HG03060 (cell line): ENCODE measurements at regions not wholly inside any gene's neighbourhood (a gene's known extent, or its start where the extent isn't known, plus 50 kb on each side); places are given as distances from the start of the nearest gene placed in this dataset.
"Not testable (repeated sequence)": the region's sequence is repeated elsewhere in the genome, so short reads cannot be mapped to it uniquely, and the experiment has no call there.

Experiments
- ATAC-seq: cut with Tn5 transposase; IDR thresholded peaks from one replicate; pipeline ENCODE4 v1.9.1; 2021; ENCODE audit warnings: low read depth, moderate number of reproducible peaks; ENCODE audit not compliant: unreplicated experiment

DNA sequence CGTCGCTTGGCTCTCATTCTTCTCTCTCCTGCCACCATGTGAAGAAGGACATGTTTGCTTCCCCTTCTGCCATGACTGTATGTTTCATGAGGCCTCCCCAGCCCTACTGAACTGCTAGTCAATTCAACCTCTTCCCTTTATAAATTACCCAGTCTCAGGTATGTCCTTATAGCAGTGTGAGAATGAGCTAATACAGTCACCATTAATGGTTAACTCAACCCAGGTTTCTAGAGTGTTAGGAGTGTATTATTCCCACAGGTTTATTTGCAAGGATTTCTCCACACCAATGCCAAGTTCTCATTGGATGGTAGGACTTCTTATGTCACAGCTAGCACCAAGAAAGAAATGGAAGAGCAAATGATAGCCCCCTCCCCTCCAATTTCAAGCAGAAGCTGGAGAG, 71.9 kb downstream of the DYNAP start:
- ATAC-seq: no peak

DNA sequence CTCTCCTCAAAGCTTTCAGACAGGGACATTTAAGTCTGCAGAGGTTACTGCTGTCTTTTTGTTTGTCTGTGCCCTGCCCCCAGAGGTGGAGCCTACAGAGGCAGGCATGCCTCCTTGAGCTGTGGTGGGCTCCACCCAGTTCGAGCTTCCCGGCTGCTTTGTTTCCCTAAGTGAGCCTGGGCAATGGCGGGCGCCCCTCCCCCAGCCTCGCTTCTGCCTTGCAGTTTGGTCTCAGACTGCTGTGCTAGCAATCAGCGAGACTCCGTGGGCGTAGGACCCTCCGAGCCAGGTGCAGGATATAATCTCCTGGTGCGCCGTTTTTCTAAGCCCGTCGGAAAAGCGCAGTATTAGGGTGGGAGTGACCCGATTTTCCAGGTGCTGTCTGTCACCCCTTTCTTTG, 78.7 kb downstream of the DYNAP start:
- ATAC-seq: not testable (repeated sequence)

DNA sequence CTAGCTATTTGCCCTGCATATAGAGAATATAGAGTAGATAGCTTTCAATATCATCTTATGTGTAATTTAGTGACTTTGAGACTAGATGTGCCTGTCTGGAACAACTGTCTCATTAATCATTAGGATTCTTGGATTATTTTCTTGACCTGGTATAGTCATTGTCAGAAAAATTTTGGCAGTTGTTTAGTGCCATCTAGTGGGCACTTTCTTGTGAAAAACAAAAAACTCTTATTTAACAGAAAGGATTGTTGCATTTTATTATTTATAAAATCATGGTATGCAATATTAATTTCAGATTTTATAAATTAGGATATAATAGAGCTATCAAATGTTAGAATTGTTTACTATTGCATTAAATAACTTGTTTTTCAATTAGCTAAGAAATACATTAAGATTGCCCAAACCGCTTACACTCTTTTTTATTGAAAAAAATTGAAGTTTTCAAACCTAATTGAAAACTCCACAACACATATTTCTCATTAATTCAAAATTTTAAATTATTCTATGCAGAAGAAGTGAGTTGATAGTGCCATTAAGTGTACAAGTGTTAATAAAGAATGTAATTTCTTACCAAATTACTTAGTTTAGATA, 80.3 kb downstream of the DYNAP start:
- ATAC-seq: no peak

DNA sequence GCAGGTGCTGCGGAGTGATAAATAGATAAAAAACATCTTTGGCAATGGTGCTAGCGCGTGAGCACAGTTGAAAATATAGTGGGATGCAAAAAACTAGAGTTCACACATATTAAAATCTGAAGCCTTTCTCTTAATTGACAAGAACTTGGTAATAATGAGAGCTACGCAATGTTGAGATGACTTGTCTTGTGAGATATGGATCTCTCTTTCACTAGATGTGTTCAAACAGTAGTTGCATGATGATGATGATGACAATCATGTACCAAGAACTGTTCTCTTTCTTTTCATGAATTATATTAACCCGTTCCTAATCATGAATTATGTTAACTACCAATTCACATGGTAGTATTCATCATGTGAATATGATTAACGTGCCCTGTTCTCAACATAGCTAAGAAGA, 81.1 kb downstream of the DYNAP start:
- ATAC-seq: no peak

DNA sequence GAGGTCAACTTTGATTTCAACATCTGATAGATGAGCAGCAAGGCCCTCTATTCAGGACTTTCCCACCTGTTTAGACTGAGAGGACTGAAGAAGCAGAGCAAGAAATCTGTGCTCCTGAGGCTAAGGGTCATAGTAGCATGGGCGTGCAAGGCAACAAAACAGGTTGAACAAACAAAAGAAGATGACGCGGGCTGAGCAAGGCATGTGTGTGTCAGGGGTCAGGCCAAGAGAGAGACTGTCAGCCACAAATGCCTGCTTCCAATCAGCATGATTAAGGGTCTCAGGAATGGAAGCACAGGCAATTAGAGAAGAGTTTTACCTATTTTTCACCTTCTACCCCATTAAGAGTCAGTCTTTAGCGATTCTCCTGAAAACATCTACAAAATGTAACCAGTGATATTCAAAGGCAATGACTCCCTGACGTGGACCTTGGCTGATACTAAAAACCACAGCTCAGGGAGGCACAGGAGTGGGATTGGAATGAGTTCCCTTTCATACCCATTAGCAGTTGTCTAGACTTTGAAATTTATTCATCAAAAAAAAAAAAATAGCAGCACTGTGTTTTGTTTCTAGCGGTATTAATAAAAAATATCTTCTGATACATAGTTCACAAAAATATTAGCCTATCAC, 81.9 kb downstream of the DYNAP start:
- no peak for ATAC-seq

DNA sequence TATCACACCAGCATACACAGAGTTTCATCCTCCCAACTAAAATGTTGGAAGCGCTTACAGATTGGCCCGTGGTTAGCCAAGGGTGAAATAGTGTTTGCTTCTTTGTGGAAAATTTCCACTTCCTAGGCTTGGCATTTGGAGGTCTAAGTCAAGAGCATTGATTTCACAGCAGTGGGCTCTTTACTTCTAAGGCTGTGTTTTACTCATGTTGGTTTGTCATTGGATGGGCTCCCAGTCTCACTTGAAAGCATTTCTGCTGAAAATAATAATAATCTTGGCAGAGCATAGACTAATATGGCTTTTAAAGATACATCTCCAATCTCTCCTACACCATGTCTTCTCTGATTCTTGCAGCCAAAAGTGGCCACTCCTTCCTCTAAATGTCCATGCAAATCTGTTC, 82.9 kb downstream of the DYNAP start:
- ATAC-seq: no peak

DNA sequence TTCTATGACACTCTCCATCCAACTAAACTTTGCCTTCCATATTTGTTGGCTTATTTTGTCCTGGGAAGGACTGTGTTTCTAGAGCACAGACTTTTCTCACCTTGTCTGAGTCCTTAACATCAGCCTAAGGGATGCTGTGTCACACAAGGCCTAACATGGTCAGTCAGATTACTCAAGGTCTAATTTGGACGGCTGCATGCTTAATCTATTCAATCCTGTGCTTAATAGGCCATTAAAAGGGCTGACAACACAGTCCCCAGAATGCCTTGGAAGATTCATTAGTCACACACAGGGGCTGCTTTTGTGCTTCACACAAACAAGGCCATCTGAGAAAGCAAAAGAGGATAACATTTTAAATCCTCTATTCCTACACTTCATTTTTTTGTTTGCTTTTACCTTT, 84.0 kb downstream of the DYNAP start:
- ATAC-seq: no peak

DNA sequence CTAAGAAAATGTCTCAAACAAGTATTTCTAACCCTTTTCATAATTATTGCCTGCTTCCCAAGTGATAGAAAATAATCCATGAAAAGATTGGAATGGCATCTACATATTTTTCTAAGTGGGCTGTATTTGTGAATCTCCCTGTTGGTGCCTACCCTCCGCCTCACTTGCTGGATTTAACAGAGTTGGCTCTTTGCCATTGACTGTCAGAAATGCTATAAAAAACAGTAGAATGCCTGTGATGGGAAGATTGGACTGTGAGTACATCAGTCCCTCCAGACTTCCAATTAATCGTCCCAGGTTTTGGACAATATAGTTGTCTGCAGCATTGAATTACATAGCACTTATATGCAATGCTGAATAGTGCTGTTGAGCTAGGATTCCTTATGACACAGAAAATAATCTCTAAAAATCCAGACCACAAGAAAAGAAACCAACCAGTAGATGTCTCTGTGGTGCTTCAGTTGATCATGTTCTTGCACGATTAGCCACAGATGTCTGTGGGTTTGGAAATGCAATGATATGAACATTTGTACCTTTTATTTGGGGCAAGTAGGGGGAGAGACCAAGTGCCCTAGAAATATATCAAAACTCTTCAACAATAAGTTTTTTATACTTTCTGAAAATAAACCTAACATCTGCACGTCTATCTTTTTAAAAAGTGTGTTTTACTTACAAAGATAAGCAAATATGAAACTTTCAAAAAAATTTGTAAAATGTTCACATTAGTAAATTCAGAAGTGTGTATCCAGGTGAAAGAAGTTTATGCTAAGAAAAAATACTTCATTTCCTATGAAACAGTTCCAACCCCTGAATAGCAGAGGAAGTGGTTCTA, 88.5 kb downstream of the DYNAP start:
- ATAC-seq: no peak

DNA sequence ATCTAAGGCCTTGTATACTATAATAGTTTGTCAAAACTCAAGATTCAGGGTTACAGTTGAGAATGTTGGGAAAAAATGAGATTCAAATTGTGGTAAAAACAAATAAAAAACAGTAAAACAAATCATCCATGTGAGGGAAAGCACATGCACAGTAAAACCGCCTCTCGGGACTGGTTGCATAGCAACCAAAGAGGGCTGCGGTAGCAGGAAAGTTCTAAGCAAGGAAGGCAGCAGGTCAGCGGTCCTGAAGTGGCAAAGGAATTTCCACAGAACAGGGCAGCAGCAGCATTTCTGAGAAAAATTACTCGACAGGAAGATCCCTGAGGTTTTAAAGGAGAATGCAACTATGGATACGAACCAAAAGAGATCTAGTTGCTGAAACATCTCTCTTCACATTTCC, 93.7 kb downstream of the DYNAP start:
- no peak for ATAC-seq

DNA sequence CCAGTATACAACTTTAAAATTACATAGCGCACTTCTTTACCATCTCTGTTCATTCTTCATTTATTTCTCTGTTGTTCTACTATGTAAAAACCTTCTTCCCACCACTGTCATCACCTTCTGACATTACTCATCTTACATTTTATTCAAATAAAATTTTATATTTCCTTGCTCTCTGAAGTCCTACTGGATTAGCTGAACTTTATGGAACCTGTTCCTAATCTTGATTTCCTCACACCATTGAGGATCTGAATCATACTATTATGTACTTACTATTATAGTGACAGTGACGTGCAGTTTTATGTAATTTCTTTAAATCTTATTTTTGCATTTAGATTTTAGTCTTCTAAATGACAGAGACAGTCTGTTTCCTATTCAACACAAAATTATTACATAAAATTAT, 98.3 kb downstream of the DYNAP start:
- ATAC-seq: no peak

DNA sequence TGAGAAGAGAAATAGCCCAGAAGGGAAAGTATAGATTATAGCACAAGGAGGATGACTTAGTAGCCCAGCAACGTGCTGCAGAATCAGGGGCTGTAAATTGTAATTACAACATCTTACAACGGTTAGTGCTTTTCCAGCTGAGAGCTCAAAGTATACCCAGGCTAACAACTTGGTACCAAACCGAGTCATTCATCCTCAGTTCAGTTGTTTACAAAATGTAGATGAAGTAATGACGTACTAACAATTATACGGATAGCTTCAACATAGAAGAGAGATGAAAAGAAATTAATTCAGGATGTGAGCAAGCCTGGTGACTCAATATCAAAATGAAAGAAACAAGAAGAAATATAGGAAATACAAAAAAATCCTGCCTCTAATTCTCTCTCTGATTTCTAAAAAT, 99.2 kb downstream of the DYNAP start:
- no peak for ATAC-seq

DNA sequence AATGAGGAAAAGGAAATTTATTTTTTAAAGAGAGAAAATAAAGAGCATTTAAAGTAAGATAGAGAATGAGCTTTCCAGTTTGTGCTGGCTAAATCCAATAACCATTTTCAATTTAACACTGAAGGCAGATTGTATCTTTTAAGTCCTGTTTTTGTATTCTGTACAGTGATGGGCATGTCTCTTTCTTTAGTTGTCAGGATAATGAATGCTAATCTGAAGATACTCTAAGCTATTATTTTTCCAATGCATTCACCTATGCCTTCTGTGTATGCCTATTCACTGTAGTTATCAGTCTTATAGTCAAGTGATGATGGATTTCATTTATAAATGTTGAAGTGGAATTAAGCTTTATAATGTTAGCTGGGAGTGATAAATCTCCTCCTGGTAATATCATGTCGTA, 101.4 kb downstream of the DYNAP start:
- ATAC-seq: no peak

DNA sequence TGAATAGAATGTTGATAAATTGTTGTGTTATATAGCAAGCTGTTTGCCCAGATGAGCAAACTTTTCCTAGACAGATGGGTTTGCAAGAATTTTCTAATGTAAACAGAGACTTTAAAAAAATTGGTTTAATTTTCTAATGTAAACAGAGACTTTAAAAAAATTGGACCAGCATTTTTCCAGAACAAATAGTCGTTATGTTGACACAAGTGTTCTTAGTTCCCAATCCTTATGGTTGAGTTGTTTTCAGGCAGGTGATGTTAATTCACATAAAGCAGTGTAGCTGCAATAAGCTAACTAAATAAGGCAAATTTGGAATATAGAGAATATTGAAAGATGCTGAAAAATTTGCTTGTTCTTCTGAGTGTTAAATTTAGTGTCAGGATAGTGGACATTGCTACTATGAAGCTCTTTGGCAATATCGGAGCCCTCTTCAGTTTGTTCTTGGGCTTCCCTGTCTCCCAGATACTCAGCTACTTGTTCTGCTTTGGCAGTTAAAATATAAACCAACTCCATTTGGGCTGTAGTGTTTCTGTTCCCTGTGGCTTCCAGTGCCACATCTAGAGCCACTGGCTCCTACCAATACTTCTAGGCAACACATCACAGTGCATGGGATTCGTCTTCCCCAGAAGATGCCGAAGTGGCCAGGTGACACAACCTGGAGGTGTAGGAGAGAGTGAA, 105.7 kb downstream of the DYNAP start:
- ATAC-seq: no peak

DNA sequence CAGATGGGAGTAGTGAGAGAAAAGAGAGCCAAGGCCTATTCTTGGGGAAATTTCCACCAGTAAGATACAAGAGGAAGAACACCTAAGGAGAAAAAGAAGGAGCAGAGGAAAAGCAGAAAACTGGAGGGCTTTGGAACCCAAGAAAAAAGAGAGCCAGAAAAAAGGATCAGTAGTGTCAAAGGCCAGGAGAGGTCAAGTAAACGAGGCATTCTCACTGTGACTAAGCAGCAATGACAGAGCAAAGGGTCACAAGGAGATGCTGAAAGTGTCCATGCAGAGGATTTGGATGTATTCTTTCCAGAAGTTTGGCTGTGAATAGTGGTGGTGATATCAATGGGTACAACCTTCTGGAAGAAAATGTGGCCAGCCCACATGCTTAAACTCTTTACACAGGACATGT, 109.5 kb downstream of the DYNAP start:
- ATAC-seq: no peak

DNA sequence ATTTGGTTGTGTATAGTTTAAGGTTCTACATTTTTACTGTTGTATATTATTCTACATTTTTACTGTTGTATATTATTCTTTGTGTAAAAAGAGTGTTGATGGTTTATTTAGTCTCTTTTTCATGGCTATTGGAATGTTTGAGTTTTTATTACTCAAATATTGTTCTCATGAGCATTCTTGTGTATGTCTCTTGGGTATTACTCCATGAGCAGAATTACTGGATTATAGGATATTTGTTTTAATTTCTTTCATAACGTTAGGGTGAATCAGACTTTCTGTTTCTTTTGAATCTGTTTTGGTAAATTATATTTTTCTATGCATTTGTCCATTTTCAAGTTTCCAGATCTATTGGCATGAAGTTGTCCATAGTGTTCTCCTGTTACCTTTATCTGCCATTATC, 111.6 kb downstream of the DYNAP start:
- ATAC-seq: no peak

DNA sequence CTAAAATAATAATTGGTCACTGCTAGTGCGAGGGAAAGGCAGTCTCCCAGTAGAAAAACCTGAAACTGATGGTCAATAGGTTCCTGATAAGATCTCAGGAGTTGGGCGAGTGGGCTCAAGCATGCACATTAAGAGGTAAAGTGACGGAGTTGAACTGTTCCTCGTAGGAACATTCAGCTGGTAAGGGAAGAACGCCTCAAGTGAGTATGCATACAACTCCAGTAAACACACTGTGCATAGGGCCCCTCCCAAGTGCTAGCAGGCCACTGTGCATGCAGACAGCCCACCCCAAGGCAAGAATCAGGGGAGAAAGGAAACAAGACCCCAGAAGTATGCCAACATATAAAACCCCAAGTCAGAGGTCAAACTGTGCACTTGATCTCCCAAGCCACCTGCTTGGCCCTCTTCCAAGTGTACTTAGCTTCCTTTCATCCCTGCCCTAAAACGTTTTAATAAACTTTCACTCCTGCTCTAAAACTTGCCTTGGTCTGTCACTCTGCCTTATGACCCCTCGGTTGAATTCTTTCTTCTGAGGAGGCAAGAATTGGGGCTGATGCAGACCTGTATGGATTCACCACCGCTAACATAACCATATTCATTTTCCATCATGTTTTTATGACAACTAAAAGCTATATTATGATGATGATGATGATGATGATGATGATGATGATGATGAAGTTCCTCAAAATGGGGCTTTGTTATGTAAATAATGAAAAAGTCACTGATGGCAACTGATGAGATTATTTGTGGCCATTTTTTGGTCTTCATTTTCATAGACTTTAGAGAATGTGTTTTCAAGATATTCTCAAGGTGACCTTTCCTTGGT, 118.0 kb upstream of the RAB27B start:
- ATAC-seq: no peak

DNA sequence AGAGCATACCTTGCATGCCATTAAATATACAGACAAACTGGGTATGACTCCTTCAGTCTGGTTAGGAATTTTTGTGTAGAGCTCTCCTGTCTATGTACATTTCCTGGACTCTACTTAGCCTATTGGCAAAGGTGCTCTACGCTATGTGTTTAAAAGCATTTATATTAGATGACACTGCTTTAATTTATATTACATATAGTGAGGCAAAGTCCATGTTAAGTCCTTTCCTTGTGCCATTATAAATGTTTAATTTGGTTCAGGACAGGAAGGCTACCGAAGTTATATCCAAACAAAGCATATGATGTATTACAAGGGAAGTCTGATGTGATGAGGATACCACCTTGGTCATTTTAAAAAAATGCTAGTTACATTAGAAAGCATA, 117.4 kb upstream of the RAB27B start:
- ATAC-seq: no peak

DNA sequence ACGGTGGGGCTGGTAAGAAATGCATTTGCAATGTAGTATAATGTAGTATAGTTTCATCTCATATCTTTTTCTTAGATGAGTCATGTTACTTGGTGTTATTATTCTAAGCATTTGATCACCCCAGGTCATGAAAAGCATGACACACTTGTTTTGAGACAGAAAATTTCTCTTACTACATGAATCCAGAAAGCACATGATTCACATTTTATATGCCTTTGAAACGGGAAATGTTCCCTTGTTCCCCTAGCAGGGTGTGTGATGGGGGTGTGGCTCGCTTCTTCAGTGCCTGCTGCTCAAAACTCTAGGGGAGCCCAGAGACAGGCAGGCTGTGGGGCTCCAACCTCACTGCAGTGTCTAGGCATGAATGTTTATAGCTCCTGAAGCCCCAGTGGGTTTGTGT, 116.0 kb upstream of the RAB27B start:
- no peak for ATAC-seq

DNA sequence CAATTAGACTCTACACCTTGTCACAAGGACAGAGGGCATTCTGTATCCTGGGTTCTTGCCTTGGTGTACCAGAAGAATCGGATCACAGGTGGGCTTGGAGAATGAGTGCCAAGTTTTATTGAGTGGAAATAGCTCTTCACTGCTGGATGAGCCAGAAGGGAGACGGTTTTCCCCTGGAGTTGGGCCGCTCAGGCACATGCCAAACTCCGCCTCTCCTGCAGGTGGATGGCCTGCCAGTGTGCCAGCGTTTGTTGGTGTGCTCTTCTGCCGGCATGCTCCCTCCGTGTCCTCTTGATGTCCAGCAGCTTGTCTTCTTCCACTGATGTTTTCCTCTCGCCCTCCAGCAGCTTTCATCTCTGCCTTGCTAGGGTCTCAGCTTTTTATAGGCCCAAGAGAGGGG, 115.5 kb upstream of the RAB27B start:
- no peak for ATAC-seq

DNA sequence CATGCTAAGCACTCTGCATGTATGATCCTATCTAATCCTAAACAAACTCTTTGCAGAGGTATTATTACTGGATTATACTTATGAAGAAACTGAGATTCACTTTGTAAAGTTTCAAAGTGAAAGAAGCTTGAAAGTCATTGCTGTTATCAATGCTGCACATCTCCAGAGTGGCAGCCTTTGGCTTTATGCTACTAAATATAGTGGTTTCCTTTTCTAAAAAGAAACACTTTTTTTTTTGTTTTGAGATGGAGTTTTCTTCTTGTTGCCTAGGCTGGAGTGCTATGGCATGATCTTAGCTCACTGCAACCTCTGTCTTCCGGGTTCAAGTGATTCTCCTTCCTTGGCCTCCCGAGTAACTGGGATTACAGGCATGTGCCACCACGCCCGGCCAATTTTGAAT, 114.9 kb upstream of the RAB27B start:
- ATAC-seq: no peak

DNA sequence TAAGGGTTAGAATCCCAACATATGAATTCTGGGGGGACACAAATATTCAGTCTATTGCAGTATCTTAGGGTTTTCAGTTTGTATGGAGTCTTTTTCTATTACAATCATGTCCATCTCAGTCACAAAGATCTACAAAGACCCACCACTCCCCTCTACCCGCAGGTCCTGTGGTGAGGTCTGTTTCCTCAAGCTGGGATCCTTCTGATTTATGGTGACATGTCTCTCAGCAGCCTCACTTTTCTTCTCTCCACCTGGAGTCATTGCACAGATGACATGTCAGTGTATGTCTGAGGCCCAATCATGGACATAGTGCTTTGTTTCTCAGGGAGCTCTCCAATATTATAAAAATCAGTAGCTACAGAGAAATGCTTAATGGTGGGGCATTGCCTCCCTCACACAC, 113.4 kb upstream of the RAB27B start:
- ATAC-seq: no peak
